ENCODE measurements at regions not wholly inside any gene's neighbourhood (a gene's known extent, or its start where the extent isn't known, plus 50 kb on each side); places are given as distances from the start of the nearest gene placed in this dataset.

GRCh38 chr17:79237448-79238053 lies 162.9 kb downstream of the ENGASE start:
- no peak for TF ChIP-seq POLR2A (IDR thresholded peaks at IDR 0.05; ENCODE audit: low read depth, low read length)
- TF ChIP-seq, protein P1, sequence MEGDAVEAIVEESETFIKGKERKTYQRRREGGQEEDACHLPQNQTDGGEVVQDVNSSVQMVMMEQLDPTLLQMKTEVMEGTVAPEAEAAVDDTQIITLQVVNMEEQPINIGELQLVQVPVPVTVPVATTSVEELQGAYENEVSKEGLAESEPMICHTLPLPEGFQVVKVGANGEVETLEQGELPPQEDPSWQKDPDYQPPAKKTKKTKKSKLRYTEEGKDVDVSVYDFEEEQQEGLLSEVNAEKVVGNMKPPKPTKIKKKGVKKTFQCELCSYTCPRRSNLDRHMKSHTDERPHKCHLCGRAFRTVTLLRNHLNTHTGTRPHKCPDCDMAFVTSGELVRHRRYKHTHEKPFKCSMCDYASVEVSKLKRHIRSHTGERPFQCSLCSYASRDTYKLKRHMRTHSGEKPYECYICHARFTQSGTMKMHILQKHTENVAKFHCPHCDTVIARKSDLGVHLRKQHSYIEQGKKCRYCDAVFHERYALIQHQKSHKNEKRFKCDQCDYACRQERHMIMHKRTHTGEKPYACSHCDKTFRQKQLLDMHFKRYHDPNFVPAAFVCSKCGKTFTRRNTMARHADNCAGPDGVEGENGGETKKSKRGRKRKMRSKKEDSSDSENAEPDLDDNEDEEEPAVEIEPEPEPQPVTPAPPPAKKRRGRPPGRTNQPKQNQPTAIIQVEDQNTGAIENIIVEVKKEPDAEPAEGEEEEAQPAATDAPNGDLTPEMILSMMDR (IDR thresholded peaks at IDR 0.05; ENCODE audit: extremely low read depth in 1 of 2, insufficient read depth in 1 of 2, low read depth in 1 of 2, low read length in 2 of 2) = no peak
- TF ChIP-seq MAX (IDR thresholded peaks at IDR 0.05; ENCODE audit: insufficient read depth, insufficient read length) = no peak
- no peak for TF ChIP-seq POLR2AphosphoS5 (IDR thresholded peaks at IDR 0.05; ENCODE audit: insufficient read depth, low read depth, low read length)
